A549 (cell line): ENCODE measurements at regions not wholly inside any gene's neighbourhood (a gene's known extent, or its start where the extent isn't known, plus 50 kb on each side); places are given as distances from the start of the nearest gene placed in this dataset.

Experiments used
- BHLHE40 ChIP-seq: IDR thresholded peaks from 2 replicates; pipeline ENCODE4 v1.6.1; 2012; ENCODE audit warnings: low read depth, low read length, inconsistent platforms
- EP300 ChIP-seq, 2 experiments: fragments of >200 bp; sonication (Bioruptor Twin); formaldehyde crosslinking; IDR thresholded peaks; 2 replicates in 1 of 2; 3 replicates in 1 of 2; pipeline ENCODE4 v1.6.1; 2016 to 2017
- HDAC2 ChIP-seq: fragments of 200-600 bp; sonication (generic); IDR thresholded peaks from 2 replicates; pipeline ENCODE4 v1.6.1; 2016
- JUNB ChIP-seq: fragments of >200 bp; sonication (Bioruptor Twin); formaldehyde crosslinking; IDR thresholded peaks from 2 replicates; pipeline ENCODE4 v1.6.1; 2016
- POLR2A ChIP-seq: IDR thresholded peaks from 2 replicates; pipeline ENCODE4 v1.6.1; 2012; ENCODE audit warnings: mild to moderate bottlenecking, low read length
- POLR2AphosphoS2 ChIP-seq: conservative IDR thresholded peaks from 2 replicates; pipeline ENCODE4 v1.6.1; 2012; ENCODE audit warnings: low read length, improper control_type of control experiment, inconsistent platforms
- RAD21 ChIP-seq, 2 experiments: fragments of >200 bp in 1 of 2; sonication (Bioruptor Twin) in 1 of 2; formaldehyde crosslinking in 1 of 2; IDR thresholded peaks in 1 of 2; conservative IDR thresholded peaks in 1 of 2; 2 replicates in 1 of 2; 3 replicates in 1 of 2; pipeline ENCODE4 v1.6.1; 2012 to 2018; ENCODE audit warnings: inconsistent platforms in 1 of 2
- SMC3 ChIP-seq: fragments of >200 bp; sonication (Bioruptor Twin); formaldehyde crosslinking; IDR thresholded peaks from 3 replicates; pipeline ENCODE4 v1.6.1; 2018; ENCODE audit warnings: inconsistent platforms
- TF ChIP-seq, protein P1 (sequence below): fragments of >200 bp; sonication (Bioruptor Twin); formaldehyde crosslinking; IDR thresholded peaks from 3 replicates; pipeline ENCODE4 v1.5.1; 2016
- TF ChIP-seq, protein P2 (sequence below): fragments of 250-450 bp; sonication (Bioruptor Pico); IDR thresholded peaks from 2 replicates; pipeline ENCODE4 v1.5.0; 2021; ENCODE audit warnings: mild to moderate bottlenecking, moderate library complexity, borderline replicate concordance
- TF ChIP-seq, protein P3 (sequence below): IDR thresholded peaks from 2 replicates; pipeline ENCODE4 v1.6.1; 2012
- TF ChIP-seq, protein P4 (sequence below): fragments of 200-600 bp; sonication (generic); IDR thresholded peaks from 2 replicates; pipeline ENCODE4 v1.6.1; 2016; ENCODE audit warnings: antibody characterized with exemption, mild to moderate bottlenecking, moderate library complexity
- TF ChIP-seq, protein P5 (sequence below): IDR thresholded peaks from 2 replicates; pipeline ENCODE4 v1.6.1; 2012

DNA sequence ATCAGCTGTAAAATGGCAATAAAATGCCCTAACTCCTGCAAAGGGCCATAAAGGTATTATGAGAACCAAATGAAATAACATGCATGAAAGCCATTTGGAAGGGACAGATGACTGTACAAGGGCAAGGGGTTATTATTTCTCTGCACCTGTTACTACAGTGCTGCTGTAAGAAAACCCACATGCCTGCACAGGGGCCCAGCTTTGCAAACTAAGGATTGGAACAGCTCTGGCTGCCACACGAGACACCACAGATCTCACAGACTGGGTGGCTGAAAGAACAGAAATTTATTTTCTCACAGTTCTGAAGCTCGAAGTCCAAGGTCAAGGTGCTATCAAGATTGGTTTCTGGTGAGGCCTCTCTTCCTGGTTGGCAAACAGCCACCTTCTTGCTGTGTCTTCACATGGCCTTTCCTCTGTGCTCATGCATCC lies 409.0 kb upstream of the NRP1 start:
- TF ChIP-seq JUNB (no peak), SMC3 (no peak), EP300 (IDR thresholded peaks at IDR 0.05) (no peak), POLR2A (no peak), HDAC2 (no peak), RAD21 (conservative IDR thresholded peaks at IDR 0.05 in 1 of 2, IDR thresholded peaks at IDR 0.05 in 1 of 2) (no peak), POLR2AphosphoS2 (no peak), BHLHE40 (no peak)
- TF ChIP-seq, protein P1, sequence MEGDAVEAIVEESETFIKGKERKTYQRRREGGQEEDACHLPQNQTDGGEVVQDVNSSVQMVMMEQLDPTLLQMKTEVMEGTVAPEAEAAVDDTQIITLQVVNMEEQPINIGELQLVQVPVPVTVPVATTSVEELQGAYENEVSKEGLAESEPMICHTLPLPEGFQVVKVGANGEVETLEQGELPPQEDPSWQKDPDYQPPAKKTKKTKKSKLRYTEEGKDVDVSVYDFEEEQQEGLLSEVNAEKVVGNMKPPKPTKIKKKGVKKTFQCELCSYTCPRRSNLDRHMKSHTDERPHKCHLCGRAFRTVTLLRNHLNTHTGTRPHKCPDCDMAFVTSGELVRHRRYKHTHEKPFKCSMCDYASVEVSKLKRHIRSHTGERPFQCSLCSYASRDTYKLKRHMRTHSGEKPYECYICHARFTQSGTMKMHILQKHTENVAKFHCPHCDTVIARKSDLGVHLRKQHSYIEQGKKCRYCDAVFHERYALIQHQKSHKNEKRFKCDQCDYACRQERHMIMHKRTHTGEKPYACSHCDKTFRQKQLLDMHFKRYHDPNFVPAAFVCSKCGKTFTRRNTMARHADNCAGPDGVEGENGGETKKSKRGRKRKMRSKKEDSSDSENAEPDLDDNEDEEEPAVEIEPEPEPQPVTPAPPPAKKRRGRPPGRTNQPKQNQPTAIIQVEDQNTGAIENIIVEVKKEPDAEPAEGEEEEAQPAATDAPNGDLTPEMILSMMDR: no peak
- TF ChIP-seq, protein P2, sequence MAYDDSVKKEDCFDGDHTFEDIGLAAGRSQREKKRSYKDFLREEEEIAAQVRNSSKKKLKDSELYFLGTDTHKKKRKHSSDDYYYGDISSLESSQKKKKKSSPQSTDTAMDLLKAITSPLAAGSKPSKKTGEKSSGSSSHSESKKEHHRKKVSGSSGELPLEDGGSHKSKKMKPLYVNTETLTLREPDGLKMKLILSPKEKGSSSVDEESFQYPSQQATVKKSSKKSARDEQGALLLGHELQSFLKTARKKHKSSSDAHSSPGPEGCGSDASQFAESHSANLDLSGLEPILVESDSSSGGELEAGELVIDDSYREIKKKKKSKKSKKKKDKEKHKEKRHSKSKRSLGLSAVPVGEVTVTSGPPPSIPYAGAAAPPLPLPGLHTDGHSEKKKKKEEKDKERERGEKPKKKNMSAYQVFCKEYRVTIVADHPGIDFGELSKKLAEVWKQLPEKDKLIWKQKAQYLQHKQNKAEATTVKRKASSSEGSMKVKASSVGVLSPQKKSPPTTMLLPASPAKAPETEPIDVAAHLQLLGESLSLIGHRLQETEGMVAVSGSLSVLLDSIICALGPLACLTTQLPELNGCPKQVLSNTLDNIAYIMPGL (CRISPR knock-in tag): no peak
- TF ChIP-seq, protein P3, sequence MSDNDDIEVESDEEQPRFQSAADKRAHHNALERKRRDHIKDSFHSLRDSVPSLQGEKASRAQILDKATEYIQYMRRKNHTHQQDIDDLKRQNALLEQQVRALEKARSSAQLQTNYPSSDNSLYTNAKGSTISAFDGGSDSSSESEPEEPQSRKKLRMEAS: no peak
- TF ChIP-seq, protein P4, sequence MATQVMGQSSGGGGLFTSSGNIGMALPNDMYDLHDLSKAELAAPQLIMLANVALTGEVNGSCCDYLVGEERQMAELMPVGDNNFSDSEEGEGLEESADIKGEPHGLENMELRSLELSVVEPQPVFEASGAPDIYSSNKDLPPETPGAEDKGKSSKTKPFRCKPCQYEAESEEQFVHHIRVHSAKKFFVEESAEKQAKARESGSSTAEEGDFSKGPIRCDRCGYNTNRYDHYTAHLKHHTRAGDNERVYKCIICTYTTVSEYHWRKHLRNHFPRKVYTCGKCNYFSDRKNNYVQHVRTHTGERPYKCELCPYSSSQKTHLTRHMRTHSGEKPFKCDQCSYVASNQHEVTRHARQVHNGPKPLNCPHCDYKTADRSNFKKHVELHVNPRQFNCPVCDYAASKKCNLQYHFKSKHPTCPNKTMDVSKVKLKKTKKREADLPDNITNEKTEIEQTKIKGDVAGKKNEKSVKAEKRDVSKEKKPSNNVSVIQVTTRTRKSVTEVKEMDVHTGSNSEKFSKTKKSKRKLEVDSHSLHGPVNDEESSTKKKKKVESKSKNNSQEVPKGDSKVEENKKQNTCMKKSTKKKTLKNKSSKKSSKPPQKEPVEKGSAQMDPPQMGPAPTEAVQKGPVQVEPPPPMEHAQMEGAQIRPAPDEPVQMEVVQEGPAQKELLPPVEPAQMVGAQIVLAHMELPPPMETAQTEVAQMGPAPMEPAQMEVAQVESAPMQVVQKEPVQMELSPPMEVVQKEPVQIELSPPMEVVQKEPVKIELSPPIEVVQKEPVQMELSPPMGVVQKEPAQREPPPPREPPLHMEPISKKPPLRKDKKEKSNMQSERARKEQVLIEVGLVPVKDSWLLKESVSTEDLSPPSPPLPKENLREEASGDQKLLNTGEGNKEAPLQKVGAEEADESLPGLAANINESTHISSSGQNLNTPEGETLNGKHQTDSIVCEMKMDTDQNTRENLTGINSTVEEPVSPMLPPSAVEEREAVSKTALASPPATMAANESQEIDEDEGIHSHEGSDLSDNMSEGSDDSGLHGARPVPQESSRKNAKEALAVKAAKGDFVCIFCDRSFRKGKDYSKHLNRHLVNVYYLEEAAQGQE: no peak
- TF ChIP-seq, protein P5, sequence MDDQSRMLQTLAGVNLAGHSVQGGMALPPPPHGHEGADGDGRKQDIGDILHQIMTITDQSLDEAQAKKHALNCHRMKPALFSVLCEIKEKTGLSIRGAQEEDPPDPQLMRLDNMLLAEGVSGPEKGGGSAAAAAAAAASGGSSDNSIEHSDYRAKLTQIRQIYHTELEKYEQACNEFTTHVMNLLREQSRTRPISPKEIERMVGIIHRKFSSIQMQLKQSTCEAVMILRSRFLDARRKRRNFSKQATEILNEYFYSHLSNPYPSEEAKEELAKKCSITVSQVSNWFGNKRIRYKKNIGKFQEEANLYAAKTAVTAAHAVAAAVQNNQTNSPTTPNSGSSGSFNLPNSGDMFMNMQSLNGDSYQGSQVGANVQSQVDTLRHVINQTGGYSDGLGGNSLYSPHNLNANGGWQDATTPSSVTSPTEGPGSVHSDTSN: no peak
